Skeletal muscle tissue (tissue), 3 donors: ENCODE measurements at regions not wholly inside any gene's neighbourhood (a gene's known extent, or its start where the extent isn't known, plus 50 kb on each side); places are given as distances from the start of the nearest gene placed in this dataset.
"Not testable (repeated sequence)": the region's sequence is repeated elsewhere in the genome, so short reads cannot be mapped to it uniquely, and the experiment has no call there.

ENCODE experiments used
- H3K27ac ChIP-seq: one replicate; pipeline ENCODE4 v1.7.0; 2013; ENCODE audit warnings: mild to moderate bottlenecking, low read depth, low read length, inconsistent platforms
- H3K27me3 ChIP-seq, 3 donors: one replicate each; pipeline ENCODE4 v1.7.0; 2013; ENCODE audit warnings: low read length in 3 of 3; ENCODE audit not compliant: control insufficient read depth in 3 of 3, insufficient read depth in 3 of 3
- H3K36me3 ChIP-seq, 3 donors: one replicate each; pipeline ENCODE4 v1.7.0; 2013; ENCODE audit warnings: low read length in 3 of 3; ENCODE audit not compliant: control insufficient read depth in 3 of 3, insufficient read depth in 3 of 3
- H3K4me1 ChIP-seq, 3 donors: one replicate each; pipeline ENCODE4 v1.7.0; 2013; ENCODE audit warnings: low read length in 3 of 3, mild to moderate bottlenecking in 3 of 3; ENCODE audit not compliant: control insufficient read depth in 3 of 3, insufficient read depth in 3 of 3
- H3K4me3 ChIP-seq, 3 donors: one replicate each; pipeline ENCODE4 v1.7.0; 2013; ENCODE audit warnings: low read length in 3 of 3
- H3K9ac ChIP-seq, 3 donors: one replicate each; pipeline ENCODE4 v1.7.0; 2013; ENCODE audit warnings: low read length in 3 of 3, mild to moderate bottlenecking in 3 of 3, moderate library complexity in 2 of 3, low read depth in 1 of 3
- H3K9me3 ChIP-seq, 3 donors: one replicate each; pipeline ENCODE4 v1.7.0; 2013; ENCODE audit warnings: low read length in 3 of 3; ENCODE audit not compliant: control insufficient read depth in 3 of 3
- donor health status: Osteomylitis.

- H3K36me3 ChIP-seq = no peaks in the 10 kb centered on the region
- no peak overlapping the region for H3K27ac ChIP-seq
- no peaks in the 10 kb centered on the region for H3K9me3 ChIP-seq
- no peaks in the 10 kb centered on the region for H3K27me3 ChIP-seq
- H3K4me1 ChIP-seq = no peaks in the 10 kb centered on the region
- H3K9ac ChIP-seq = no peak overlapping the region
- H3K4me3 ChIP-seq = no peak overlapping the region
Measured at GRCh38 chr18:38644875-38645641, 1079.5 kb upstream of the CELF4 start.

GRCh38 chr18:38642711-38643110 lies 1077.1 kb upstream of the CELF4 start:
- Histone ChIP-seq H3K4me1 (no peaks in the 10 kb centered on the region), H3K27me3 (no peaks in the 10 kb centered on the region), H3K4me3 (no peak overlapping the region), H3K36me3 (no peaks in the 10 kb centered on the region), H3K9me3 (no peaks in the 10 kb centered on the region), H3K9ac (no peak overlapping the region), H3K27ac (no peak overlapping the region)

GRCh38 chr18:38639700-38640099 lies 1074.1 kb upstream of the CELF4 start:
- H3K36me3 ChIP-seq, H3K4me1 ChIP-seq, H3K27ac ChIP-seq, H3K27me3 ChIP-seq, H3K9ac ChIP-seq, H3K9me3 ChIP-seq, H3K4me3 ChIP-seq: not testable (repeated sequence)

GRCh38 chr18:38635709-38636430 lies 1070.3 kb upstream of the CELF4 start:
- no peaks in the 10 kb centered on the region for H3K4me1 ChIP-seq
- no peak overlapping the region for H3K4me3 ChIP-seq
- no peak overlapping the region for H3K9ac ChIP-seq
- H3K27ac ChIP-seq = no peak overlapping the region
- H3K9me3 ChIP-seq = no peaks in the 10 kb centered on the region
- H3K27me3 ChIP-seq = no peaks in the 10 kb centered on the region
- no peaks in the 10 kb centered on the region for H3K36me3 ChIP-seq

- Histone ChIP-seq H3K9me3 (no peaks in the 10 kb centered on the region), H3K27me3 (no peaks in the 10 kb centered on the region), H3K36me3 (no peaks in the 10 kb centered on the region), H3K4me1 (no peaks in the 10 kb centered on the region), H3K9ac (no peak overlapping the region), H3K27ac (no peak overlapping the region), H3K4me3 (no peak overlapping the region)
Measured at GRCh38 chr18:38634117-38634516, 1068.5 kb upstream of the CELF4 start.

- H3K9me3 ChIP-seq = no peaks in the 10 kb centered on the region
- no peaks in the 10 kb centered on the region for H3K36me3 ChIP-seq
- no peak overlapping the region for H3K4me3 ChIP-seq
- H3K4me1 ChIP-seq = no peaks in the 10 kb centered on the region
- no peak overlapping the region for H3K9ac ChIP-seq
- no peaks in the 10 kb centered on the region for H3K27me3 ChIP-seq
- no peak overlapping the region for H3K27ac ChIP-seq
Measured at GRCh38 chr18:38633333-38633732, 1067.7 kb upstream of the CELF4 start.

- Histone ChIP-seq H3K4me1 (no peaks in the 10 kb centered on the region), H3K36me3 (no peaks in the 10 kb centered on the region), H3K4me3 (no peak overlapping the region), H3K9me3 (no peaks in the 10 kb centered on the region), H3K27me3 (no peaks in the 10 kb centered on the region), H3K27ac (no peak overlapping the region), H3K9ac (no peak overlapping the region)
Measured at GRCh38 chr18:38619129-38619528, 1053.5 kb upstream of the CELF4 start.

- Histone ChIP-seq H3K27ac (no peak overlapping the region), H3K27me3 (no peaks in the 10 kb centered on the region), H3K9me3 (no peaks in the 10 kb centered on the region), H3K9ac (no peak overlapping the region), H3K4me1 (no peaks in the 10 kb centered on the region), H3K4me3 (no peak overlapping the region), H3K36me3 (no peaks in the 10 kb centered on the region)
Measured at GRCh38 chr18:38616306-38616705, 1050.7 kb upstream of the CELF4 start.

- Histone ChIP-seq H3K27ac (no peak overlapping the region), H3K9me3 (no peaks in the 10 kb centered on the region), H3K27me3 (no peaks in the 10 kb centered on the region), H3K36me3 (no peaks in the 10 kb centered on the region), H3K4me1 (no peaks in the 10 kb centered on the region), H3K9ac (no peak overlapping the region), H3K4me3 (no peak overlapping the region)
Measured at GRCh38 chr18:38612904-38613303, 1047.3 kb upstream of the CELF4 start.
